ENCODE measurements at regions not wholly inside any gene's neighbourhood (a gene's known extent, or its start where the extent isn't known, plus 50 kb on each side); places are given as distances from the start of the nearest gene placed in this dataset.
"Not testable (repeated sequence)": the region's sequence is repeated elsewhere in the genome, so short reads cannot be mapped to it uniquely, and the experiment has no call there.

DNA sequence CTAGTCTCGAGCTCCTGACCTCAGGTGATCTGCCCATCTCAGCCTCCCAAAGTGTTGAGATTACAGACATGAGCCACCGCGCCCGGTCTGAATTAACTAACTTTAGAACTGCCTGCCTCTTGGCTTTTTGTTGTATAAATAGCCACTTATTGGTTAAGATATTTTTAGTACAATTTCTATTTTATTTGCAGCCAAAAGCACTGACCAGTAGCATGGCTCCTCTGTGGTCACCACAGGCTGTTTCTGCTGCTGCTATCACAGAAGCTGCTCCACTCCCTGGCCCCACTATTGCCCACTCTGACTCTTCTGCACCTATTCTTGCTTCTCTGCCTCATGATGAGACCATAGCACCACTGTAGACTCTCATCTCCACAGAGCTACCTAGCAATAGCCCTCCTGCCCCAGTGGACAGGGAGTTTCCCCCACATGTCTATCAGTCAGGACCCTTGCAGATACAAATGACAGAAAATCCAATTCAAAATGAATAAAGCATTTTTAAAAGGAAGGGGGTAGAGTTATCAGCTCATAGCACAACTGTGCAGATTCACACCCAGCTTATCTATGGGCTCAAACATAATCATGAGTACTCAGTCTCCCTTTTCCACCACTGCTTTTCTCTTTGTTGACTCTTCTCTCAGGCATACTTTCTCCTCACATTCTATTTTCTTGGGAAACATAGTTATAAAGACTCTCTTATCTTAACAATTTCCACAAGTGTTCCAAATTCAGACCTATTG, 151.8 kb upstream of the EPB41L4A start:
- no peak for DNase-seq (ENCODE audit: low read depth)

DNA sequence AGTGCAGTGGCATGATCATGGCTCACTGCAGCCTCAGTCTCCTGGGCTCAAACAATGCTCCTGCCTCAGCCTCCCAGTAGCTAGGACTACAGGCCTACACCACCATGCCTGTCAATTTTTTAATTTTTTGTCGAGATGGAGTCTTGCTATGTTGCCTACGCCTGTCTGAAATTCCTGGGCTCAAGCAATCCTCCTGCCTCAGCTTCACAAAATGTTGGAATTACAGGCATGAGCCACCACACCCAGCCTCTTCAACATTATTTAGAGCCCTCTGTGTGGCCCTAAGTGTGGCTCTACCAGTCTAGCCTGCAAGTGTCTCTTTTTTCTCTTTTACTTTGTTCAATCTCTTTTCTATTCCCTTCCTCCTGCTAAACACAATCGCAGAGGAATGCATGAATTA, 154.4 kb upstream of the EPB41L4A start:
- no peak for DNase-seq (ENCODE audit: low read depth)

GRCh38 chr5:112574536-112574935, 155.5 kb upstream of the EPB41L4A start:
- no peak for DNase-seq (ENCODE audit: low read depth)

DNA sequence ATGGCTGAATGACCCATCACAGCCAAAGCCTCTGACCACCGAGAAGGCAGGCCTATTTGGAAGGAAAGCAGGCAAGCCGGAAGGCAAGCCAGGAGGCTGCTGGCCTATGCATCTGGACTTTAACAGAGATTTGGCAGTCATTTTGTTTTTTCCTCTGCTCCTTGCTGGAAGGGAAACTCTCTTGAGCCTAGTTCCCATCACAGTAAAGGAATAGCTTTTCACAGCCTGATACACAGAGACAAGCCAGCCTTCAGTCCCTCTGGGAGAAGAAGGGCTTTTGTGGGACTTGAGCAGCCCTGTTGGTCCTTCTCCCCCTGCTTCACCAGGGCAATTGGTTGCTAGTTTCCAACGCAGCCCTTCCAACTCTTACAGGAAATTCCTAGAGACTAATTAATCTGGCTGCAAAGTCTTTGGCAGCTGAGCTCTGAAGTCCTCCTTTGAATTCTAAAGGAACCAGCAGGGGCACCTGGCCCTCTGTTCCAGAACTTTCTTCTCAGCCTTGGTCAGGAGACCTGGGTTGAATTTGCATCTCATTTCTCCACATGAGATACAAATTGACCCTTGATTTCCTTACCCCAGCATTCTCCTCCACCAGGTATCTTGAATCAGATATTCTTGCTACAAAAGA, 157.3 kb upstream of the EPB41L4A start:
- no peak for DNase-seq (ENCODE audit: low read depth)

DNA sequence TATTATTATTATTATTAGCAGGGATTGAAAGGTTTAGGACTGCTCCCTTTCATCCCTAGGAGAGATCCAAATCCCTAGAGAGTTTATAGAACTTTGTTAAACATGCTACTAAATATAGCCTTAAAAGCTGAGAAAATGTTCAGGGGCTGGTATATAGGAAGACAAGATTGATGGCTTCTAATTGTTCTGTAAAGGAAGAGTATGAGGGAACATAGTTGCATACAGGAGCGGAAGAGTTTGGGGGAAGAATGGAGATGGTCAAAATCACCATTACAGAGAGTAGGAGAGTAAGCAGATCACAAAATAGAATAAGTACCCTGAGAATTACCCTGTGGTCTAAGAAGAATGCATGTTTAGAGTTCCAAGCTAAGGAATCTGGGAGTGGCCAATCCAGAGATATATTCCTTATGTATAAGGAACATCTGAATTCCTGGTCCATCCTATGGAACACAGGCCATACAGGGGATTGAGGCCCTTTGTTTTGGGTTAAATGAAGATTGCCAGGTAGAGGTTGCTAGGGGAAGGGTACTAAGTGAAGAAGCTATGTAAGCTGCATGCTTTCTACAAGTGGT, 158.0 kb upstream of the APC start:
- no peak for DNase-seq (ENCODE audit: low read depth)

- no peak for DNase-seq (ENCODE audit: low read depth)
These were observed 155.8 kb upstream of the APC start for GRCh38 chr5:112581811-112582320.

GRCh38 chr5:112583166-112583565, 154.5 kb upstream of the APC start:
- no peak for DNase-seq (ENCODE audit: low read depth)

- no peak for DNase-seq (ENCODE audit: low read depth)
These were observed 152.9 kb upstream of the APC start for GRCh38 chr5:112584781-112585180.

GRCh38 chr5:112586596-112587062, 151.1 kb upstream of the APC start:
- no peak for DNase-seq (ENCODE audit: low read depth)

DNA sequence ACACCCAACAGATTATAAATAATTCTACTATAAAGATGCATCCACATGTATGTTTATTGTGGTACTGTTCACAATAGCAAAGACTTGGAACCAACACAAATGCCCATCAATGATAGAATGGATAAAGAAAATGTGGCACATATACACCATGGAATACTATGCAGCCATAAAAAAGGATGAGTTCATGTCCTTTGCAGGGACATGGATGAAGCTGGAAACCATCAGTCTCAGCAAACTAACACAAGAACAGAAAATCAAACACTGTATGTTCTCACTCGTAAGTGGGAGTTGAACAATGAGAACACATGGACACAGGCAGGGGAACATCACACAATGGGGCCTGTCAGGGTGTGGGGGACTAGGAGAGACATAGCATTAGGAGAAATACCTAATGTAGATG, 146.8 kb upstream of the APC start:
- DNase-seq (ENCODE audit: low read depth): not testable (repeated sequence)

GRCh38 chr5:112594095-112594850, 143.4 kb upstream of the APC start:
- no peak for DNase-seq (ENCODE audit: low read depth)

GRCh38 chr5:112594941-112595340, 142.7 kb upstream of the APC start:
- DNase-seq (ENCODE audit: low read depth): no peak

DNA sequence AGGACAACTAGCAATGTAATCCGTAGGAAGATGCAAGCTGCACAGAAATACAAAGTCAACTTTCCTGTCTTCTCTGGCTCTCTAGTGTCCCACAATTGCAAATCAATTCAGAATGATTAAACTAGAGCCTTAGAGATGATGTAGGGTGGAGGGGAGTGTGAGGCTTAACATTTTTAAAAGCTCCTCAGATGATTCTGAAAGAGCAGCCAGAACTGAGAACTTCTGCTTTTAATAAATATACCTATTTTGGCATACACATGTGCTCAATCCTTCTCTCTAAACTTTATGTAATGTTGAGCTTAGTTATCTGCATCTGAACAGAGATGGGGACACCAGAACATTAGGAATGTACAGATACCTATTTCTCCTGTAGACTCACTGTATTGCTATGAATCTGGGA, 139.9 kb upstream of the APC start:
- no peak for DNase-seq (ENCODE audit: low read depth)

DNA sequence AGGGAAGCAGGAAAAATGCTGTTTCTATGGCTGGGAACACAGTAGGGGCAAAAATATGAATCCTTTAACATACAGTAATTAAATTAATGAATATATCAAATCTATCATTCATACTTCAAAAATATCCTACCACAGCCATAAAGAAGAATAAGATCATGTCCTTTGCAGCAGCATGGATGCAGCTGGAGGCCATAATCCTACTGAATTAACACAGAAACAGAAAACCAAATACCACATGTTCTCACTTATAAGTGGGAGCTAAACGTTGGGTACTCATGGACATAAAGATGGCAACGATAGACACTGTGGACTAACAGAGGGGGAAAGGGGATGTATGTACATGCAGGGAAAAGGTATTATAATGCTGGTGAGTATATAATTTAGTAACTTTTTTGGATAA, 137.2 kb upstream of the APC start:
- DNase-seq (ENCODE audit: low read depth): not testable (repeated sequence)

DNA sequence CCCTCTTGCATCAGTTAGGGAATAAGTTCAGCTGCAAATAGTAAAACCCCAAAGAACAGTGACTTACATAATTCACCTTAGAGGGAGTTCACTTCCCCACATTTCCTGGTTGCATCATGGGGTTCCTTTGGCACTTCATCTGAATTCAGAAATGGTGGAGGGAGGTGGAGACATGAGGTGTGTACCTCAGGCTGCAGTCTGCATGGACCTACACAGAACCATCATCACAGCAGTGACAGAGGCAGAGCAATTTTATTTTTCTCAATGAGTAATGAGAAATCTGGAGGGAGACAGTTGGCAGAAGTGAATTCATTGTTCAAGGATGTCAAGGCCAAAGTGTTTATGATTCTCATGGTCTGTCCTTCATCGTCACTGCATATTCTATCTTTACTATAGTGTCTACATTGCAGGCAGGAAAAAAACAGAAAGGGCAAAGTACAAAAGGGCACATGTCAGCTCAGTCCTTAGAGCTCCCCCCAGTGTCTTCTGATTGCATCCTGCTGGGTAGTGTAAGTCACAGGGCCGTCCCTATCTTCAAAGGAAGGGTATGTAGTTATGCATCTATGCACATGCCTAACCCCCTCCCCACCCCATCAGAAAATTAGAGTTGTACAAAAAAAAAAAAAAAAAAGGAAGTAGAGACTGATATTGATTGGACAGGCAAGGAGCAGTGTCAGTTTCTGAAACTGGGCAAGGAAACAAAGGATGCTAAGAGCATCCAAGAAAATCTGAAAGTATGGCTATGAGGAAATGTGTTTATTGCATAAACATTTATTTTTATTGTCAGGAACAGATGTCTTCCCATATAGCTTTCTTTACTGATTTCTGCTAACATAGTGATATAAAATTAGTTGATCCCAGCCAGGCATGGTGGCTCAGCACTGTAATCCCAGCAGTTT, 132.7 kb upstream of the APC start:
- peak; percentile 7 for DNase-seq (ENCODE audit: low read depth)

GRCh38 chr5:112608975-112609374, 128.7 kb upstream of the APC start:
- no peak for DNase-seq (ENCODE audit: low read depth)

- no peak for DNase-seq (ENCODE audit: low read depth)
These were observed 125.0 kb upstream of the APC start for GRCh38 chr5:112612663-112613062.

- no peak for DNase-seq (ENCODE audit: low read depth)
These were observed 123.4 kb upstream of the APC start for GRCh38 chr5:112614285-112614684.

GRCh38 chr5:112614986-112615385, 122.7 kb upstream of the APC start:
- no peak for DNase-seq (ENCODE audit: low read depth)

DNA sequence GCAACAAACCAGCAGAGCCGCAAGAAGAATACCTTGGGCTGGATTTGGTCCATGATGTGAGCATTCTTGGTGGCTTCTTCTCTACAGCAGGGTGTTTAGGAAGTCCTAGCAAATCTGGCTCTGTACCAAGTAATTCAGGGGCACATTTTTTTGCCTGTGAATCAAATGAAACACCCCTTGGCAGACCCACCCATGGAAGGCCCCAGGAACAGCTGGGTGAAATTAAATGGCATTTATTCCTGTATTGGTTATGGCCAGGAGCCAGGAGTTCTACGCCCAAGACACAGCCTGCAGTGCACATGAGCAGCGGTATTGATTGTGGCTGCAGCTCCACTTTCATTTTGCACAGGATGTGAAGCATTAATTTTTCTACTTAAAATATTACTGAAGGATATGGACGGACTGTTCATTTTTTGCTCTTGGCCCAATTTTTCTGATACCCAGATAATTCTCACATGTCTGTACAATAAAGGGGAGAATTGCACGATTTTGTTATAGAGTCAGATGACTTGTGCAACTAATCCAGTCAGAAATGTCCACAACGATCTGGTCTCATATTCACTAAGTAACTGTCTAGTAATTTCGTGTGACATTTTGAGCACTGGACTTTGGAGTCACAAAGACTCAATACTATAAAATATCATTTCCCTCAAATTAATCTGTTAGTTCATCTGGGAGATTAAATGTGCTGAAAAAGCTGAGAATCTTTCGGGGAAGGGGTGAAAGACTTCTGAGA, 120.7 kb upstream of the APC start:
- no peak for DNase-seq (ENCODE audit: low read depth)
